Right atrium auricular region (tissue), 2 donors: ENCODE measurements at regions not wholly inside any gene's neighbourhood (a gene's known extent, or its start where the extent isn't known, plus 50 kb on each side); places are given as distances from the start of the nearest gene placed in this dataset.

ENCODE experiments used
- DNase-seq: peaks from one replicate; pipeline ENCODE4 v3.0.0-alpha.2; 2019; ENCODE audit warnings: low spot score
- H3K27ac ChIP-seq, 2 donors: fragments of 200-600 bp; sonication (generic); 1 replicate in 1 of 2; 2 replicates in 1 of 2; pipeline ENCODE4 v1.5.1; 2016 to 2019
- H3K27me3 ChIP-seq, 2 donors: fragments of 200-600 bp; sonication (generic); one replicate each; pipeline versions ENCODE4 v1.5.1 to v1.6.0; 2017 to 2019
- H3K36me3 ChIP-seq: fragments of 200-600 bp; sonication (generic); one replicate; pipeline ENCODE4 v1.5.1; 2016
- H3K4me1 ChIP-seq, 2 donors: fragments of 200-600 bp; sonication (generic); one replicate each; pipeline versions ENCODE4 v1.5.1 to v1.6.0; 2017 to 2019
- H3K4me3 ChIP-seq, 2 donors: fragments of 200-600 bp; sonication (generic); 1 replicate in 1 of 2; 2 replicates in 1 of 2; pipeline ENCODE4 v1.5.1; 2017 to 2019; ENCODE audit warnings: mild to moderate bottlenecking in 1 of 2, moderate library complexity in 1 of 2
- H3K9me3 ChIP-seq, 2 donors: fragments of 200-600 bp; sonication (generic); one replicate each; pipeline ENCODE4 v1.5.1; 2019
- TF ChIP-seq, protein P1 (sequence below), 2 donors: fragments of 200-600 bp; sonication (generic); IDR thresholded peaks; one replicate each; pipeline ENCODE4 v1.5.1; 2019; ENCODE audit warnings: antibody characterized with exemption in 2 of 2

DNA sequence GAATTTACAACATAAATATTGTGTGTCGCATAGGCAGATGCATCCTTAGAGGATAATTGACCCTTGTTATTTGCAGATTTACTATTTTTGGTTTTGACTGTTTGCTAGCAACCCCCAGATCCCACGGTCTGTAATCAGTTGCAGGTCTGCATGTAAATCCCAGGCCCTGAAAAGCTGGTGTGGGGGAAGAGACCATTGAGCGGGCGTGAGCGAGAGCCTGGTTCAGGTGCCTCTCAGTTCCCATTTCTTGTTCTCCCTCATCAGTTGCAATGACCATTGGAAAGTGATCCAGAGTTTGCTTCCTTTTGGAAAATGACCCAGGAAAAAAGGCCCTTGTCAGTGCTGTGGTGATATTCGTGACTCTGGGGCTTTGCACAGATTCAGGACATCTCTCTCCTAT is 238.9 kb downstream of the UACA start:
- Histone ChIP-seq H3K9me3 (no peaks in the 10 kb centered on the region), H3K4me3 (no peak overlapping the region), H3K27ac (no peak overlapping the region), H3K4me1 (no peaks in the 10 kb centered on the region), H3K36me3 (no peaks in the 10 kb centered on the region), H3K27me3 (no peaks in the 10 kb centered on the region)
- TF ChIP-seq, protein P1, sequence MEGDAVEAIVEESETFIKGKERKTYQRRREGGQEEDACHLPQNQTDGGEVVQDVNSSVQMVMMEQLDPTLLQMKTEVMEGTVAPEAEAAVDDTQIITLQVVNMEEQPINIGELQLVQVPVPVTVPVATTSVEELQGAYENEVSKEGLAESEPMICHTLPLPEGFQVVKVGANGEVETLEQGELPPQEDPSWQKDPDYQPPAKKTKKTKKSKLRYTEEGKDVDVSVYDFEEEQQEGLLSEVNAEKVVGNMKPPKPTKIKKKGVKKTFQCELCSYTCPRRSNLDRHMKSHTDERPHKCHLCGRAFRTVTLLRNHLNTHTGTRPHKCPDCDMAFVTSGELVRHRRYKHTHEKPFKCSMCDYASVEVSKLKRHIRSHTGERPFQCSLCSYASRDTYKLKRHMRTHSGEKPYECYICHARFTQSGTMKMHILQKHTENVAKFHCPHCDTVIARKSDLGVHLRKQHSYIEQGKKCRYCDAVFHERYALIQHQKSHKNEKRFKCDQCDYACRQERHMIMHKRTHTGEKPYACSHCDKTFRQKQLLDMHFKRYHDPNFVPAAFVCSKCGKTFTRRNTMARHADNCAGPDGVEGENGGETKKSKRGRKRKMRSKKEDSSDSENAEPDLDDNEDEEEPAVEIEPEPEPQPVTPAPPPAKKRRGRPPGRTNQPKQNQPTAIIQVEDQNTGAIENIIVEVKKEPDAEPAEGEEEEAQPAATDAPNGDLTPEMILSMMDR (IDR thresholded peaks at IDR 0.05) = no peak
- no peak for DNase-seq

DNA sequence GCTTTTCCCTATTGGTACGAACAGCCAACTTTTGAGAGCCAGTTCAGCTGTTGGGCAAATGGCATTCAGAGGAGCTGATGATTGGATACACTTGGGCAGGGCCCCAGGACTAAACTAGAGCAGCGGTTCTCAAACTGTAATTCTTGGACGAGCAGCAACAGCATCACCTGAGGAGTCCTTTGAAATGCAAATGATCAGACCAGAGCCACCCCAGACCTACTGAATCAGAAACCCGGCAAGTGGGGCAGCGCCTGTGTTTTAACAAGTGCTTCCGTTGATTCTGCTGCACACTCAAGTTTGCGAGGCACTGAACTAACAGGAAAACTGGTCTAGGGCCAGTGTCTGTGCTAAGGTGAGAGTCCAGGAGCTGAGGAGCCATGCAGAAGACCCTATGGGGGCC is 239.7 kb downstream of the UACA start:
- no peaks in the 10 kb centered on the region for H3K36me3 ChIP-seq
- H3K4me1 ChIP-seq = no peaks in the 10 kb centered on the region
- no peaks in the 10 kb centered on the region for H3K27me3 ChIP-seq
- no peak for DNase-seq
- no peak overlapping the region for H3K4me3 ChIP-seq
- TF ChIP-seq, protein P1 (IDR thresholded peaks at IDR 0.05) = no peak
- H3K27ac ChIP-seq = no peak overlapping the region
- H3K9me3 ChIP-seq = no peaks in the 10 kb centered on the region

DNA sequence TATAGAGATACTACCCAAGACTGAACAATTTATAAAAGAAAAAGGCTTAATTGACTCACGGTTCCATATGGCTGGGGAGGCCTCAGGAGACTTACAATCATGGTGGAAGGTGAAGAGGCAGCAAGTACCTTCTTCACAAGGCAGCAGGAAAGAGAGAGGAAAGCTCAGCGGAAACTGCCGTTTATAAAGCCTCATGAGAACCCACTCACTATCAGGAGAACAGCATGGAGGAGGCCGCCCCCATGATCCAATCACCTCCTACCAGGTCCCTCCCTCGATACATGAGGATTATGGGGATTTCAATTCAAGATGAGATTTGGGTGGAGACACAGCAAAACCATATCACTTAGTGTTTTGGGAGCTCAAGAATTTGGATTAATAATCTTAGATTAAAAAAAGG is 240.2 kb downstream of the UACA start:
- TF ChIP-seq, protein P1 (IDR thresholded peaks at IDR 0.05) = no peak
- DNase-seq = no peak
- no peaks in the 10 kb centered on the region for H3K9me3 ChIP-seq

DNA sequence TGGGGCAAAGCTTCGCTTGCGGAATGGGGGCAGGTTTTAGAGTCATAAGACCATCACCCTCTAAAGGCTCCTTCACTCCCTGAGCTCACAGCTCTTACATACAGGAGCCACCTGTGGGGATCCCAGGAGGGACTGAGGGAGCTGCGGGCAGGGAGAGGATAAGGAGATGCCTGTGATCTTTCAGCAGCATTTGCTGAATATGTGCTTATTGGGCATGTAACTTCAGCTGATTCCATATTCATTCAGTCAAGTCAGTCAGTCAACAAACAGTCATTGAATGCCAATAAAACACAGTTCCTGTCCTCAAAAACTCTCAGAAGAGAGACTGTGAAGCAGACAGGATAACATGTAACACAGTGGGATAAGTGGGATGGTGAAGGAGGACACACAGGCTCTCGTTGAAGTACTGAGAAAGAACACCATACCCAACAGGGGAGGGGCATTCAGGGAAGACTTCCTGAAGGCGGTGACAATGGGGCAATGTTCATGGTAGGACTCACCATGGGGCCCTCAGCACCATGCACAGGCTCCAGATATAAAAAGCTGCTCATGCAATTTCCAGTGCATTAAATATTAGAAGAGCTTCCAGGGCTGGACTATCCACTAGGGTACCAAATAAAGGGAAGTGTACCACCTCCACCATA is 240.9 kb downstream of the UACA start:
- H3K36me3 ChIP-seq = no peaks in the 10 kb centered on the region
- H3K4me3 ChIP-seq = no peak overlapping the region
- TF ChIP-seq, protein P1 (IDR thresholded peaks at IDR 0.05) = no peak
- no peaks in the 10 kb centered on the region for H3K4me1 ChIP-seq
- no peaks in the 10 kb centered on the region for H3K27me3 ChIP-seq
- no peak for DNase-seq
- H3K27ac ChIP-seq = no peak overlapping the region
- H3K9me3 ChIP-seq = no peaks in the 10 kb centered on the region

More for the DNA sequence above, 240.2 kb downstream of the UACA start:
- no peaks in the 10 kb centered on the region for H3K36me3 ChIP-seq
- H3K27me3 ChIP-seq = no peaks in the 10 kb centered on the region
- H3K27ac ChIP-seq = no peak overlapping the region
- H3K4me3 ChIP-seq = no peak overlapping the region
- H3K4me1 ChIP-seq = no peaks in the 10 kb centered on the region

DNA sequence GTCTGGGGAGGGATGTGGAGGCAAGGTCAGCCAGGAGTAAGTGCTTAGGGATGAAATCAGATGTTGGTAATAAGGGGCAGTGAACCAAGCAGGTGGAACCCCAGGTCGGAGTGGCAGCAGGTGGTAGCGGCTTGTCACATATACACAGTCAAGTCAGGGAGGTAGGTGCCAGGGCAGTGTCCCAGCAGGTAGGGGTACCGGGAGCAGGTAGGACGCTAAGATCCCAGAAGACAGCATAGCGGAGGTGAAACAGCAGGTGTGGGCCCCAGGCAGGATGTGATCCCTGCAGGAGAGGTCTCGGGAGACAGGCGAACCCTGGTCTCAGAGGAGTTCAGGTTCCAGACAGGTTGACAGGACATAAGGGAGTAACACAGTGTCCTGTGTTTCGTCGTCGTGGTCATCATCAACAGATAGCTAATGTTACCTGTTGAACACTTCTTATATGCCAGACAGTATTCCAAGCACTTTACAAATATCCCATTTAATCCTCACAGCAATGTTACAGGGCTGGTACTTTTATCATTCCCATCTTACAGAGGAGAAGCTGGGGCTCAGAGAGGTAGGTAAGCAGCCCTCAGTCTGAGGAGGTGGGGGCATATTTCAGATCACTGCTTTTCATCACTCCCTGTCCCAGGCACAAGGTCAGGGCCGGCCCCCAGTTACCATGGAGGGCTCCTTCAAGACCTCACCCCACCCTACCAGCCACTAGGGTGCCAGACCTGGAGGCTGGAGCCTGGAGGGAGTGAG is 241.6 kb downstream of the UACA start:
- no peak for DNase-seq
- Histone ChIP-seq H3K27me3 (no peaks in the 10 kb centered on the region), H3K4me1 (no peaks in the 10 kb centered on the region), H3K36me3 (no peaks in the 10 kb centered on the region), H3K4me3 (no peak overlapping the region), H3K27ac (no peak overlapping the region), H3K9me3 (no peaks in the 10 kb centered on the region)
- TF ChIP-seq, protein P1 (IDR thresholded peaks at IDR 0.05) = no peak
